Ovary (tissue), 7 donors: ENCODE measurements at regions not wholly inside any gene's neighbourhood (a gene's known extent, or its start where the extent isn't known, plus 50 kb on each side); places are given as distances from the start of the nearest gene placed in this dataset.

ENCODE experiments used
- DNase-seq, 5 donors: peaks; one replicate each; pipeline ENCODE4 v3.0.0-alpha.2; 2019 to 2020
- H3K27ac ChIP-seq, 2 donors: fragments of 200-600 bp; one replicate each; pipeline versions ENCODE4 v1.5.1 to v1.8.0; 2019 to 2022
- H3K27me3 ChIP-seq: fragments of 200-600 bp; one replicate; pipeline ENCODE4 v1.8.0; 2022
- H3K36me3 ChIP-seq: fragments of 200-600 bp; sonication (generic); one replicate; pipeline ENCODE4 v1.5.1; 2019
- H3K4me1 ChIP-seq: one replicate; pipeline ENCODE4 v1.8.1; 2013; ENCODE audit warnings: mild to moderate bottlenecking, moderate library complexity; ENCODE audit not compliant: insufficient read depth
- H3K4me3 ChIP-seq: fragments of 200-600 bp; sonication (generic); one replicate; pipeline ENCODE4 v1.5.1; 2017
- H3K9me3 ChIP-seq, 2 donors: fragments of 200-600 bp in 1 of 2; sonication (generic) in 1 of 2; one replicate each; pipeline versions ENCODE4 v1.5.1 to v1.8.1; 2013 to 2019; ENCODE audit warnings: mild to moderate bottlenecking in 1 of 2, moderate library complexity in 1 of 2
- EP300 ChIP-seq: sonication (generic); formaldehyde crosslinking; IDR thresholded peaks from one replicate; pipeline ENCODE4 v1.6.1; 2017; ENCODE audit warnings: antibody characterized with exemption
- POLR2A ChIP-seq: fragments of 450-650 bp; IDR thresholded peaks from one replicate; pipeline ENCODE4 v1.6.1; 2017; ENCODE audit warnings: antibody characterized with exemption, mild to moderate bottlenecking, moderate library complexity
- WGBS, 3 donors: extraction: QIAGEN DNeasy Blood & Tissue Kit in 1 of 3; methylation state at CpG; one replicate each; pipeline versions ENCODE4 v1.1.5 to v1.1.7; 2013 to 2017; 5-methylcytosine and 5-hydroxymethylcytosine counted together
- intact Hi-C, 4 donors: fragments of 100-400 bp; cut with DNase I; formaldehyde crosslinking; loops; one replicate each; pipeline versions ENCODE4 v1.11.0 to v1.15.1; 2022 to 2023
- TF ChIP-seq, protein P1 (sequence below), 3 donors: fragments of 450-650 bp in 2 of 3; fragments of 200-600 bp in 1 of 3; IDR thresholded peaks; one replicate each; pipeline versions ENCODE4 v1.5.1 to v1.8.0; 2016 to 2022; ENCODE audit warnings: antibody characterized with exemption in 3 of 3, mild to moderate bottlenecking in 1 of 3
- donor health status: DM: no; HTN: no; CAD: no; lungs with moderate emphysema.
- donor health status: DM: no; HTN: no; CAD: no.
- donor health status: Bipolar disorder and iron deficiency.
- donor health status: DM: no; HTN: no; CAD: no.
- donor health status: DM: yes; HTN: yes; CAD: no.

DNA sequence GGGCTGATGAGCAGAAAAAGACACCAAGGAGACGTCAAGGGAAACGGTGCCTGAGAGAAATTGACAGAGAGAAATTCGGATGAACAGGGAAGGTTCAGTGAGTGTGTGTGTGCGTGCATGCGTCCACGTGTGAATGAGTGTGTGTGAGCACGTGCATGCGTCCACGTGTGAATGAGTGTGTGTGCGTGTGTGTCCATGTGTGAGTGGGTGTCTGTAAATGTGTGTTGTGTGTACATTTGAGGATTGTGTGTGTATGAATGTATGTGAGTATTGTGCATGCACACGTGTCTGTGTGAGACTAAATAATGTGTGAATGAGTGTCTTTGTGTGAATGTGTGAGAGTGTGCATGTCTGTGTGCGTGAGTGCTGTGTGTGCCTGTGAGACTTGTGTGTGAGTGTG lies 137.4 kb upstream of the MED13L start:
- Histone ChIP-seq H3K9me3 (no peaks in the 10 kb centered on the region), H3K4me1 (peaks cover 1% of the 10 kb centered on the region), H3K36me3 (no peaks in the 10 kb centered on the region), H3K4me3 (no peak overlapping the region), H3K27ac (no peak overlapping the region), H3K27me3 (no peaks in the 10 kb centered on the region)
- WGBS, 3 donors, result 73 to 78% (median 75%) methylated on average over 12 of the region's 12 CpGs
- TF ChIP-seq POLR2A (no peak), EP300 (no peak)
- TF ChIP-seq, protein P1, sequence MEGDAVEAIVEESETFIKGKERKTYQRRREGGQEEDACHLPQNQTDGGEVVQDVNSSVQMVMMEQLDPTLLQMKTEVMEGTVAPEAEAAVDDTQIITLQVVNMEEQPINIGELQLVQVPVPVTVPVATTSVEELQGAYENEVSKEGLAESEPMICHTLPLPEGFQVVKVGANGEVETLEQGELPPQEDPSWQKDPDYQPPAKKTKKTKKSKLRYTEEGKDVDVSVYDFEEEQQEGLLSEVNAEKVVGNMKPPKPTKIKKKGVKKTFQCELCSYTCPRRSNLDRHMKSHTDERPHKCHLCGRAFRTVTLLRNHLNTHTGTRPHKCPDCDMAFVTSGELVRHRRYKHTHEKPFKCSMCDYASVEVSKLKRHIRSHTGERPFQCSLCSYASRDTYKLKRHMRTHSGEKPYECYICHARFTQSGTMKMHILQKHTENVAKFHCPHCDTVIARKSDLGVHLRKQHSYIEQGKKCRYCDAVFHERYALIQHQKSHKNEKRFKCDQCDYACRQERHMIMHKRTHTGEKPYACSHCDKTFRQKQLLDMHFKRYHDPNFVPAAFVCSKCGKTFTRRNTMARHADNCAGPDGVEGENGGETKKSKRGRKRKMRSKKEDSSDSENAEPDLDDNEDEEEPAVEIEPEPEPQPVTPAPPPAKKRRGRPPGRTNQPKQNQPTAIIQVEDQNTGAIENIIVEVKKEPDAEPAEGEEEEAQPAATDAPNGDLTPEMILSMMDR (IDR thresholded peaks at IDR 0.05), result no peak
- intact Hi-C loops, result no loop called here
- DNase-seq, result no peak

DNA sequence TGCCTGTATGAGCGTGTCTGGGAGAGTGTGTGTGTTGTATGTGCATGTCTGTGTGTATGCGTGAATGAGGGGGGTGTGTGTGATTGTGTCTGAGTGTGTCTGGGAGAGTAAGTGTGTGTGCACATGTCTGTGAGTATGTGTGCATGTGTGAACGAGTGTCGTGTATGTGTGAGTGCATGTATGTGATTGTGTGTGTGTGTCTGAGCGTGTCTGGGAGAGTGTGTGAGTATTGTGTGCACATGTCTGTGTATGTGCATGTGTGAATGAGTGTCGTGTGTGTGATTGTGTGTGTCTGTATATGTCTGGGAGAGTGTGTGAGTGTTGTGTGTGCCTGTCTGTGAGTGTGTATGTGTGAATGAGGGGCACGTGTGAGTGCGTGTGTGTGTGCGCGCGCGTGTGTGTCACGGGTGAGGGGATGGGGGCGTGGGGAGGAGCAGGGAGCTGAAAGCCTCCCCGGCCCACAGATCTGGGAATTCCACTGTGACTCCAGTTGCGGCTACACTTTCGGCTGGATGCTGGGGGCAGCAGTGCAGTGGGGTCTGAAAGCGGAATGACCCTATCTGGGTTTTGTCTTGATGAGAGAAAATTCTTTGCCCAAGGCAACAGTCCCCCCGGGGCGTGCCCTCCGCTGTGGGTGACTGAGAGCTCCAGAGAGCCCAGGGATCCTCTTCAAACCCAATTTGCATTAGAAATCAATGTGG lies 138.1 kb upstream of the MED13L start:
- no peak overlapping the region for H3K4me3 ChIP-seq
- intact Hi-C loops, result no loop called here
- no peak overlapping the region for H3K27ac ChIP-seq
- 86 to 92% (median 89%) methylated on average over 21 of the region's 21 CpGs for WGBS, 3 donors
- H3K36me3 ChIP-seq, result no peaks in the 10 kb centered on the region
- no peaks in the 10 kb centered on the region for H3K9me3 ChIP-seq
- no peaks in the 10 kb centered on the region for H3K27me3 ChIP-seq
- no peaks in the 10 kb centered on the region for H3K4me1 ChIP-seq
- TF ChIP-seq EP300 (no peak), POLR2A (no peak)
- TF ChIP-seq, protein P1 (IDR thresholded peaks at IDR 0.05), result no peak
- DNase-seq, result no peak

DNA sequence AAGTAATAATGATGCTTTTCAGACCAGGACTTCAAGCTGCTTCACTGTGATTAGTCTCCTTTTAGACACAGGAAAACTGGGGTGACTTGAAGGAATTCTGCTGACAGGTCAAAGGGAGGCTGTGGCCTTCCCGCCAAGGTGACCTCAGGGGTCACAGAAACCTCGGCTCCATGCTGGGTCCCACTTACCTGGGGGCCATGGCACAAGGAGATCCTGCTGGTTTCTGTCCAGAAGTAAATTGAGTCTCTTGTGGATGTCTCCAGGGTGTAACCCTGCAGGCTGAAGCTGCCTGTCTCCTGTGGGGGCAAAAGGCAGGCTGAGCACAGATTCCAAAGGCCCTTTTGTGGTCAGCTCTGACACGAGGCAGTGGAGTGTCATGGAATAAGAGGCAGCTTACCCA lies 138.7 kb upstream of the MED13L start:
- Histone ChIP-seq H3K27ac (no peak overlapping the region), H3K27me3 (no peaks in the 10 kb centered on the region), H3K4me3 (no peak overlapping the region), H3K36me3 (no peaks in the 10 kb centered on the region), H3K4me1 (no peaks in the 10 kb centered on the region), H3K9me3 (no peaks in the 10 kb centered on the region)
- intact Hi-C loops, result no loop called here
- WGBS, 3 donors, result 33 to 37% (median 34%) methylated on average over 3 of the region's 3 CpGs
- TF ChIP-seq POLR2A (no peak), EP300 (no peak)
- TF ChIP-seq, protein P1 (IDR thresholded peaks at IDR 0.05), result no peak
- no peak for DNase-seq

DNA sequence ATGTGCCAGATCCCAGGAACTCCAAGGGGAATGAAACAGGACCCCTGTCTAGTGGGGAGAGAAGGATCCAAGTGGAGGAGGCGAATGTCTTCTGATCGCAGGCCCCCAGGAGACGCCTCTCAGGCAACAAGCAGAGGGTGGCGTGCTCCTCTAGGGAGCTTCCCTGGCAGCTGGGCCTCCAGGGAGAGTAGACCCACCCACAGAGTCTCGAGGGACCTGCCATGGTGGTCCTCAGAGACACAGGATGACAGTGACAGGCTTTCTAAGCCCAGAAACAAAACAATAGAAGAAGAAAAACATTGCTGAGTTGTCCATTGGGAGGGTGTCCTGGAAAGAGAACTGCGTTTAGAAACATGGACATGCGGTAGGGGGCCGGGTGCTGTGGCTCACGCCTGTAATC lies 140.6 kb upstream of the MAP1LC3B2 start:
- no peaks in the 10 kb centered on the region for H3K36me3 ChIP-seq
- H3K4me3 ChIP-seq, result no peak overlapping the region
- intact Hi-C loops, result no loop called here
- TF ChIP-seq EP300 (no peak), POLR2A (no peak)
- TF ChIP-seq, protein P1 (IDR thresholded peaks at IDR 0.05), result no peak
- no peak overlapping the region for H3K27ac ChIP-seq
- no peak for DNase-seq
- 92 to 93% (median 92%) methylated on average over 9 of the region's 9 CpGs for whole genome bisulfite sequencing, 3 donors
- H3K27me3 ChIP-seq, result no peaks in the 10 kb centered on the region
- no peaks in the 10 kb centered on the region for H3K4me1 ChIP-seq
- no peaks in the 10 kb centered on the region for H3K9me3 ChIP-seq
